HCT116 (cell line): ENCODE measurements at regions not wholly inside any gene's neighbourhood (a gene's known extent, or its start where the extent isn't known, plus 50 kb on each side); places are given as distances from the start of the nearest gene placed in this dataset.

Experiments
- ATAC-seq: fragments of 200-7000 bp; cut with Tn5 transposase; 2 replicates; pipeline ENCODE4 v1.9.1; 2020; ENCODE audit warnings: mild to moderate bottlenecking, moderate library complexity
- BruUV-seq: library from RNA; stranded (reverse); fragments of 400-500 nt; replicated peaks from 2 replicates; lab custom pipeline; 2021; lab: Mats Ljungman, UMichigan
- CTCF ChIA-PET: fragments of 300-600 bp; sonication (Branson Sonifier 250); formaldehyde crosslinking; loops from one replicate; lab custom pipeline; 2021; ENCODE audit warnings: antibody characterized with exemption; lab: Charles Lee
- POLR2A ChIA-PET: fragments of 300-600, 350-600 bp; sonication (Branson Sonifier 250); formaldehyde crosslinking; loops from one replicate; lab custom pipeline; 2021; ENCODE audit warnings: antibody characterized with exemption; lab: Charles Lee
- RAD21 ChIA-PET, 2 experiments: fragments of 300-600 bp; sonication (Branson Sonifier 250); formaldehyde crosslinking; loops; one replicate each; lab custom pipeline; 2023; ENCODE audit warnings: low total read pairs in 2 of 2; ENCODE audit not compliant: uncharacterized antibody in 2 of 2, unreplicated experiment in 2 of 2, low non-redundant PET in 1 of 2; lab: Charles Lee
- DNase-seq: peaks from one replicate; pipeline ENCODE4 v3.0.0-alpha.2; 2010; ENCODE audit warnings: low read depth, low spot score
- H2AFZ ChIP-seq: fragments of 200-600 bp; shearing (Covaris generic), sonication (generic); 2 replicates; pipeline ENCODE4 v1.6.1; 2017; ENCODE audit warnings: low read depth, mixed run types, mixed read lengths, antibody characterized with exemption, low read length; ENCODE audit not compliant: poor library complexity, severe bottlenecking
- H3K27ac ChIP-seq: 2 replicates; pipeline ENCODE4 v1.5.1; 2012; ENCODE audit warnings: low read depth, low read length
- H3K27me3 ChIP-seq: fragments of 200-600 bp; sonication (generic); 2 replicates; pipeline ENCODE4 v1.6.1; 2016; ENCODE audit warnings: mixed run types, low read length, mixed read lengths; ENCODE audit not compliant: insufficient read depth
- H3K36me3 ChIP-seq, 2 experiments: fragments of 200-500 bp in 1 of 2; fragments of 200-600 bp in 1 of 2; sonication (Bioruptor generic) in 1 of 2; sonication (generic) in 1 of 2; 2 replicates each; pipeline versions ENCODE4 v1.5.1 to v1.6.1; 2014 to 2016; ENCODE audit warnings: low read length in 2 of 2, inconsistent platforms in 1 of 2, mixed read lengths in 1 of 2, mixed run types in 1 of 2; ENCODE audit not compliant: insufficient read depth in 2 of 2, control insufficient read depth in 1 of 2
- H3K4me1 ChIP-seq, 2 experiments: fragments of 200-600 bp in 1 of 2; sonication (generic) in 1 of 2; 2 replicates each; pipeline versions ENCODE4 v1.5.1 to v1.6.1; 2012 to 2017; ENCODE audit warnings: low read length in 2 of 2, inconsistent platforms in 1 of 2, mild to moderate bottlenecking in 1 of 2, mixed read lengths in 1 of 2, mixed run types in 1 of 2, moderate library complexity in 1 of 2; ENCODE audit not compliant: insufficient read depth in 2 of 2, control insufficient read depth in 1 of 2
- H3K4me2 ChIP-seq: fragments of 200-600 bp; sonication (generic); 2 replicates; pipeline ENCODE4 v1.6.1; 2017; ENCODE audit warnings: mixed run types, low read length, mixed read lengths
- H3K4me3 ChIP-seq, 2 experiments: fragments of 200-600 bp in 1 of 2; sonication (generic) in 1 of 2; replicated peaks in 1 of 2; 2 replicates each; pipeline ENCODE4 v1.5.1; 2011 to 2016; ENCODE audit warnings: low read length in 2 of 2, control low read depth in 1 of 2, low read depth in 1 of 2, mild to moderate bottlenecking in 1 of 2, mixed read lengths in 1 of 2, mixed run types in 1 of 2
- H3K79me2 ChIP-seq: fragments of 200-600 bp; sonication (generic); 2 replicates; pipeline ENCODE4 v1.6.1; 2017; ENCODE audit warnings: mild to moderate bottlenecking, mixed run types, low read length, moderate library complexity, mixed read lengths; ENCODE audit not compliant: insufficient read depth
- H3K9ac ChIP-seq: fragments of 200-600 bp; sonication (generic); 2 replicates; pipeline ENCODE4 v1.6.1; 2016; ENCODE audit warnings: low read length, mixed read lengths
- H3K9me2 ChIP-seq: fragments of 200-600 bp; sonication (generic), shearing (Covaris generic); 2 replicates; pipeline ENCODE4 v1.6.1; 2017; ENCODE audit warnings: mixed run types, mild to moderate bottlenecking, moderate library complexity; ENCODE audit not compliant: insufficient read depth
- H3K9me3 ChIP-seq, 2 experiments: fragments of 200-500 bp in 1 of 2; fragments of 200-600 bp in 1 of 2; sonication (Bioruptor generic) in 1 of 2; sonication (generic) in 1 of 2; 2 replicates each; pipeline ENCODE4 v1.6.1; 2014 to 2017; ENCODE audit warnings: low read length in 2 of 2, mixed read lengths in 2 of 2, inconsistent platforms in 1 of 2, low read depth in 1 of 2, mild to moderate bottlenecking in 1 of 2, mixed run types in 1 of 2, moderate library complexity in 1 of 2; ENCODE audit not compliant: control insufficient read depth in 1 of 2, insufficient read depth in 1 of 2
- H4K20me1 ChIP-seq: fragments of 200-600 bp; sonication (generic), shearing (Covaris generic); 2 replicates; pipeline ENCODE4 v1.6.1; 2017; ENCODE audit warnings: mixed run types, mild to moderate bottlenecking, moderate library complexity; ENCODE audit not compliant: insufficient read depth
- CBX3 ChIP-seq: IDR thresholded peaks from 2 replicates; pipeline ENCODE4 v1.6.1; 2012; ENCODE audit warnings: low read depth
- ELF1 ChIP-seq: IDR thresholded peaks from 2 replicates; pipeline ENCODE4 v1.6.1; 2012; ENCODE audit warnings: low read depth, borderline replicate concordance
- EZH2phosphoT487 ChIP-seq: fragments of 200-600 bp; IDR thresholded peaks from 2 replicates; pipeline ENCODE4 v1.6.1; 2018; ENCODE audit warnings: antibody characterized with exemption, borderline replicate concordance
- MAX ChIP-seq: IDR thresholded peaks from 2 replicates; pipeline ENCODE4 v1.6.1; 2012
- POLR2A ChIP-seq: IDR thresholded peaks from 2 replicates; pipeline ENCODE4 v1.7.0; 2011; ENCODE audit warnings: borderline replicate concordance; ENCODE audit not compliant: insufficient read depth, insufficient read length; ENCODE audit errors: extremely low read depth
- POLR2AphosphoS5 ChIP-seq: IDR thresholded peaks from 2 replicates; pipeline ENCODE4 v1.6.1; 2011; ENCODE audit warnings: mild to moderate bottlenecking, low read depth, low read length, moderate library complexity
- SRF ChIP-seq: IDR thresholded peaks from 2 replicates; pipeline ENCODE4 v1.6.1; 2012; ENCODE audit warnings: low read depth
- TCF7L2 ChIP-seq: IDR thresholded peaks from 2 replicates; pipeline ENCODE4 v1.7.0; 2011; ENCODE audit warnings: borderline replicate concordance, inconsistent platforms; ENCODE audit not compliant: insufficient read depth, insufficient read length; ENCODE audit errors: extremely low read depth
- ZFX ChIP-seq: fragments of 450-650 bp; IDR thresholded peaks from 2 replicates; pipeline ENCODE4 v1.6.1; 2017
- intact Hi-C: fragments of 100-400 bp; cut with micrococcal nuclease; formaldehyde crosslinking; loops from 2 replicates; pipeline ENCODE4 v1.10.0; 2022
- TF ChIP-seq, protein P1 (sequence below), 3 experiments: fragments of 200-600 bp in 1 of 3; sonication (generic) in 1 of 3; IDR thresholded peaks in 2 of 3; conservative IDR thresholded peaks in 1 of 3; 2 replicates each; pipeline ENCODE4 v1.5.1; 2012 to 2017; ENCODE audit warnings: low read depth in 2 of 3, low read length in 2 of 3, antibody characterized with exemption in 1 of 3, borderline replicate concordance in 1 of 3, control low read depth in 1 of 3, mild to moderate bottlenecking in 1 of 3, mixed read lengths in 1 of 3, mixed run types in 1 of 3, moderate library complexity in 1 of 3; ENCODE audit not compliant: insufficient read depth in 1 of 3

- no peaks in the 10 kb centered on the region for H4K20me1 ChIP-seq
- no peak overlapping the region for H3K4me3 ChIP-seq
- H3K4me1 ChIP-seq, result no peaks in the 10 kb centered on the region
- ChIA-PET RAD21 (no interaction called here), CTCF (no interaction called here), POLR2A (no interaction called here)
- no peaks in the 10 kb centered on the region for H3K9me2 ChIP-seq
- no peak for DNase-seq
- no peak overlapping the region for H3K27ac ChIP-seq
- H3K4me2 ChIP-seq, result no peak overlapping the region
- no peaks in the 10 kb centered on the region for H3K9me3 ChIP-seq
- no peaks in the 10 kb centered on the region for H3K36me3 ChIP-seq
- no peak overlapping the region for H2AFZ ChIP-seq
- no peak overlapping the region for H3K9ac ChIP-seq
- TF ChIP-seq TCF7L2 (no peak), EZH2phosphoT487 (no peak), CBX3 (peak; percentile 29; the same call in 1 of the 2 replicates), MAX (no peak), ELF1 (no peak)
- ATAC-seq, result no peak
- no peaks in the 10 kb centered on the region for H3K79me2 ChIP-seq
- no TSS peak for BruUV-seq
- intact Hi-C loops, result no loop called here
- H3K27me3 ChIP-seq, result no peaks in the 10 kb centered on the region
These were observed 101.6 kb upstream of the MEF2A start for GRCh38 chr15:99464137-99464536.

DNA sequence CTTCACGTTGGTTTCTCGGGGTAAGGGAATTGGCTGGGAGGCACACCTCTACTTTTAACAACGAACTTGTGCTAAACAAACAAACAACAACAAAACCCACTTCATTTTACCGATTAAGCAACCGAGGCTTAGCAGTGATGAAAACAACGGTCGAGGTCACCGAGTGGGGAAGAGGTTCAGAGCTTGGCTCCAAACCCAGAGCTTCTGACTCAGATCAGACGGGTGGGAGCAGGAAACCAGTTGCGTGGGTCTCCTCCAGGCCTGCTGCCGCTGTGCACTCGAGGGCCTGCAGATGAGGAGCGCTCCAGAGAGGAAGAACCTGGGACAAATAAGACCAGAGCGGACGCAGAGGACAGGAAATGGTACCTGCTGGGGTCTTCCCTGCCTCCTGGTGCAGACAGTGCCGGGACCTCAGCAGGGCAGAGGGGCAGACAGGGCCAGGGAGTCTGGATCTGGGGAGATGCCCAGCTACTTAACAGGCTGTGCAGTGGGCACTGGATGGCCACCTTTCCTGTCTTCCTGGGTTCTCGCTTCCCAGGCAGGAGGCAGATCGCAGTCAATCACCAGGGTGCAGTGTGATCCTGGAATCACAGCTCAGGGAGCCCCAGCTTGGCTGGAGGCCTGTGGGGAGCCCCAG is 99.0 kb upstream of the MEF2A start:
- Histone ChIP-seq H3K4me1 (no peaks in the 10 kb centered on the region), H3K9me3 (no peaks in the 10 kb centered on the region), H3K9me2 (no peaks in the 10 kb centered on the region), H3K9ac (no peak overlapping the region), H3K4me2 (no peak overlapping the region), H2AFZ (no peak overlapping the region), H3K36me3 (no peaks in the 10 kb centered on the region), H3K4me3 (no peak overlapping the region), H4K20me1 (no peaks in the 10 kb centered on the region), H3K27ac (no peak overlapping the region), H3K27me3 (no peaks in the 10 kb centered on the region), H3K79me2 (no peaks in the 10 kb centered on the region)
- POLR2A ChIA-PET, result no interaction called here
- TF ChIP-seq ZFX, result no peak
- no peak for TF ChIP-seq POLR2A
- TF ChIP-seq POLR2AphosphoS5, result no peak
- no peak for TF ChIP-seq SRF
- TF ChIP-seq EZH2phosphoT487, result no peak
- TF ChIP-seq, protein P1, sequence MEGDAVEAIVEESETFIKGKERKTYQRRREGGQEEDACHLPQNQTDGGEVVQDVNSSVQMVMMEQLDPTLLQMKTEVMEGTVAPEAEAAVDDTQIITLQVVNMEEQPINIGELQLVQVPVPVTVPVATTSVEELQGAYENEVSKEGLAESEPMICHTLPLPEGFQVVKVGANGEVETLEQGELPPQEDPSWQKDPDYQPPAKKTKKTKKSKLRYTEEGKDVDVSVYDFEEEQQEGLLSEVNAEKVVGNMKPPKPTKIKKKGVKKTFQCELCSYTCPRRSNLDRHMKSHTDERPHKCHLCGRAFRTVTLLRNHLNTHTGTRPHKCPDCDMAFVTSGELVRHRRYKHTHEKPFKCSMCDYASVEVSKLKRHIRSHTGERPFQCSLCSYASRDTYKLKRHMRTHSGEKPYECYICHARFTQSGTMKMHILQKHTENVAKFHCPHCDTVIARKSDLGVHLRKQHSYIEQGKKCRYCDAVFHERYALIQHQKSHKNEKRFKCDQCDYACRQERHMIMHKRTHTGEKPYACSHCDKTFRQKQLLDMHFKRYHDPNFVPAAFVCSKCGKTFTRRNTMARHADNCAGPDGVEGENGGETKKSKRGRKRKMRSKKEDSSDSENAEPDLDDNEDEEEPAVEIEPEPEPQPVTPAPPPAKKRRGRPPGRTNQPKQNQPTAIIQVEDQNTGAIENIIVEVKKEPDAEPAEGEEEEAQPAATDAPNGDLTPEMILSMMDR (IDR thresholded peaks at IDR 0.05 in 2 of 3, conservative IDR thresholded peaks at IDR 0.05 in 1 of 3; ENCODE audit: borderline replicate concordance in 1 of 3, insufficient read depth in 1 of 3, low read depth in 2 of 3, low read length in 2 of 3), result no peak
- intact Hi-C loops, result no loop called here
- CTCF ChIA-PET, result no interaction called here
- DNase-seq (no peak), ATAC-seq (no peak)
- RAD21 ChIA-PET, result no interaction called here
- no TSS peak for BruUV-seq
